ENCODE measurements at regions not wholly inside any gene's neighbourhood (a gene's known extent, or its start where the extent isn't known, plus 50 kb on each side); places are given as distances from the start of the nearest gene placed in this dataset.

GRCh38 chr2:81872006-81872405 is 1567.5 kb upstream of the LRRTM1 start:
- H3K27ac ChIP-seq = no peak overlapping the region
- TF ChIP-seq CTCF (conservative IDR thresholded peaks at IDR 0.05) = no peak

- TF ChIP-seq CTCF (conservative IDR thresholded peaks at IDR 0.05) = no peak
- no peak overlapping the region for H3K27ac ChIP-seq
Measured at GRCh38 chr2:81870119-81870518, 1565.6 kb upstream of the LRRTM1 start.

GRCh38 chr2:81858998-81859397 is 1554.4 kb upstream of the LRRTM1 start:
- H3K27ac ChIP-seq = no peak overlapping the region
- no peak for TF ChIP-seq CTCF (conservative IDR thresholded peaks at IDR 0.05)

GRCh38 chr2:81853341-81853740 is 1548.8 kb upstream of the LRRTM1 start:
- no peak for TF ChIP-seq CTCF (conservative IDR thresholded peaks at IDR 0.05)
- H3K27ac ChIP-seq = no peak overlapping the region

- TF ChIP-seq CTCF (conservative IDR thresholded peaks at IDR 0.05) = no peak
- no peak overlapping the region for H3K27ac ChIP-seq
Measured at GRCh38 chr2:81852651-81853050, 1548.1 kb upstream of the LRRTM1 start.

- TF ChIP-seq CTCF (conservative IDR thresholded peaks at IDR 0.05) = no peak
- H3K27ac ChIP-seq = no peak overlapping the region
Measured at GRCh38 chr2:81839780-81840179, 1535.2 kb upstream of the LRRTM1 start.

- H3K27ac ChIP-seq = no peak overlapping the region
- TF ChIP-seq CTCF (conservative IDR thresholded peaks at IDR 0.05) = no peak
Measured at GRCh38 chr2:81835321-81836000, 1530.9 kb upstream of the LRRTM1 start.

Data from VCaP (cell line).